ENCODE measurements at regions not wholly inside any gene's neighbourhood (a gene's known extent, or its start where the extent isn't known, plus 50 kb on each side); places are given as distances from the start of the nearest gene placed in this dataset.

DNA sequence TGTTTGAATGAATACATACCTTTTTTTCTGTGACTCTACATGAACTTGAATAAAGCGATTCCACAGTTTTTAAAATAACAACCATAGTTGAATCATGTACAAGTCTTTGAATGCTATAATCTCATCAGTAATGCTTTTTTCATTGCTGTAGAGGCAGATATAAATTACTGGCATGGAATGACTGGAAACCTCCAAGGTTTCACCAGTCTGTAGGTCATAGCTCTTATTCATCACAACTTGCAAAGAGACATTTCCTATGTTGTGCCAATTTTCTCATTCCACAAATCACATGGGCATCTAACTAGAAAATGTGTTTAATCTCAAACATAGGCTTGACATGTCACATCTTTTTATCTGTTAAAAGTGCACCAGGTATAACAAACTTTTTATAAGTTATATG is 407.1 kb upstream of the KCNMB2 start:
- DNase-seq (ENCODE audit: low read depth in 1 of 2, low spot score in 2 of 2), result no peak
- 94% methylated on average over 1 of the region's 1 CpG; no CpG with 5 or more reads in 1 of the 2 experiments for WGBS, 2 experiments (ENCODE audit: extremely low coverage in 1 of 2, insufficient coverage in 1 of 2, insufficient read length in 1 of 2, insufficient replicate concordance in 2 of 2, low coverage in 1 of 2, low lambda C conversion rate in 2 of 2, missing lambda C conversion rate in 1 of 2)
- TF ChIP-seq YY1 (IDR thresholded peaks at IDR 0.05; ENCODE audit: low read depth, low read length), result no peak
- no peak for TF ChIP-seq ZNF274 (IDR thresholded peaks at IDR 0.05; ENCODE audit: borderline replicate concordance, extremely low read depth, low read length)
- TF ChIP-seq CTBP2 (IDR thresholded peaks at IDR 0.05; ENCODE audit: borderline replicate concordance, insufficient read depth, insufficient read length, low read length), result no peak
- no peak for TF ChIP-seq SUZ12 (IDR thresholded peaks at IDR 0.05; ENCODE audit: low read length)
- TF ChIP-seq TBP (IDR thresholded peaks at IDR 0.05; ENCODE audit: low read depth, low read length), result no peak
- no peak for TF ChIP-seq SP1 (IDR thresholded peaks at IDR 0.05; ENCODE audit: low read depth, low read length)
- no peak for TF ChIP-seq SRF (IDR thresholded peaks at IDR 0.05; ENCODE audit: low read depth, low read length)
- TF ChIP-seq, protein P1, sequence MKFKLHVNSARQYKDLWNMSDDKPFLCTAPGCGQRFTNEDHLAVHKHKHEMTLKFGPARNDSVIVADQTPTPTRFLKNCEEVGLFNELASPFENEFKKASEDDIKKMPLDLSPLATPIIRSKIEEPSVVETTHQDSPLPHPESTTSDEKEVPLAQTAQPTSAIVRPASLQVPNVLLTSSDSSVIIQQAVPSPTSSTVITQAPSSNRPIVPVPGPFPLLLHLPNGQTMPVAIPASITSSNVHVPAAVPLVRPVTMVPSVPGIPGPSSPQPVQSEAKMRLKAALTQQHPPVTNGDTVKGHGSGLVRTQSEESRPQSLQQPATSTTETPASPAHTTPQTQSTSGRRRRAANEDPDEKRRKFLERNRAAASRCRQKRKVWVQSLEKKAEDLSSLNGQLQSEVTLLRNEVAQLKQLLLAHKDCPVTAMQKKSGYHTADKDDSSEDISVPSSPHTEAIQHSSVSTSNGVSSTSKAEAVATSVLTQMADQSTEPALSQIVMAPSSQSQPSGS (IDR thresholded peaks at IDR 0.05; ENCODE audit: low read length), result no peak
- no peak for TF ChIP-seq RAD21 (IDR thresholded peaks at IDR 0.05 in 1 of 2, conservative IDR thresholded peaks at IDR 0.05 in 1 of 2; ENCODE audit: low read depth in 2 of 2, low read length in 2 of 2)
- no peak for TF ChIP-seq JUN (IDR thresholded peaks at IDR 0.05; ENCODE audit: low read depth, low read length)
- no peak for TF ChIP-seq RBBP5 (IDR thresholded peaks at IDR 0.05; ENCODE audit: borderline replicate concordance, low read depth, low read length)
- TF ChIP-seq EZH2 (IDR thresholded peaks at IDR 0.05; ENCODE audit: low read depth, low read length, severe bottlenecking), result no peak
- no peak for TF ChIP-seq SP4 (IDR thresholded peaks at IDR 0.05; ENCODE audit: low read length)
- Histone ChIP-seq H4K91ac (replicated peaks; ENCODE audit: insufficient read length, low read length) (no peak overlapping the region), H3K14ac (ENCODE audit: insufficient read length) (no peak overlapping the region), H3K4me1 (replicated peaks in 1 of 4; ENCODE audit: control insufficient read depth in 3 of 4, insufficient read depth in 4 of 4, low read length in 3 of 4) (no peaks in the 10 kb centered on the region), H3K4ac (replicated peaks; ENCODE audit: insufficient read length, low read depth, low read length) (no peak overlapping the region), H4K5ac (ENCODE audit: insufficient read length, low read depth, low read length) (no peak overlapping the region), H3K9me3 (ENCODE audit: insufficient read depth in 2 of 2, low read depth in 1 of 2, low read length in 1 of 2) (peaks cover 0 to 3% of the 10 kb centered on the region in 2 experiments; a peak in 1 of 4 replicates), H3K4me3 (ENCODE audit: extremely low read depth in 1 of 4, insufficient read depth in 2 of 4, low read depth in 3 of 4, low read length in 4 of 4) (no peak overlapping the region), H2AFZ (ENCODE audit: low read length) (no peak overlapping the region), H3K23ac (ENCODE audit: insufficient read length) (no peak overlapping the region), H3K79me1 (ENCODE audit: low read depth, low read length) (no peaks in the 10 kb centered on the region), H3K9ac (replicated peaks in 1 of 4; ENCODE audit: extremely low read depth in 1 of 4, low read depth in 3 of 4, low read length in 3 of 4) (no peak overlapping the region), H2BK120ac (replicated peaks; ENCODE audit: low read depth, low read length) (no peak overlapping the region), H3K56ac (replicated peaks; ENCODE audit: insufficient read length, low read depth, low read length) (no peak overlapping the region), H3K27ac (ENCODE audit: low read depth, low read length) (no peak overlapping the region), H4K20me1 (replicated peaks in 1 of 2; ENCODE audit: control insufficient read depth in 1 of 2, insufficient read depth in 2 of 2, low read length in 2 of 2) (no peaks in the 10 kb centered on the region), H4K8ac (ENCODE audit: extremely low read depth, insufficient read depth, low read length) (no peak overlapping the region), H2BK15ac (ENCODE audit: low read length) (no peak overlapping the region), H2BK5ac (ENCODE audit: low read depth, low read length) (no peak overlapping the region), H2AK5ac (ENCODE audit: low read depth, low read length) (no peak overlapping the region), H3K79me2 (ENCODE audit: control insufficient read depth in 1 of 2, insufficient read depth in 2 of 2, low read length in 2 of 2) (no peaks in the 10 kb centered on the region), H3K23me2 (ENCODE audit: low read depth, low read length) (no peaks in the 10 kb centered on the region), H2BK20ac (ENCODE audit: low read length) (no peak overlapping the region), H3K36me3 (ENCODE audit: control insufficient read depth in 2 of 4, insufficient read depth in 4 of 4, low read length in 3 of 4) (no peaks in the 10 kb centered on the region), H2BK12ac (ENCODE audit: low read depth, low read length) (no peak overlapping the region), H3K27me3 (replicated peaks in 1 of 4; ENCODE audit: control insufficient read depth in 3 of 4, extremely low read depth in 1 of 4, insufficient read depth in 3 of 4, low read length in 3 of 4) (no peaks in the 10 kb centered on the region), H3K18ac (ENCODE audit: extremely low read depth, low read length) (no peak overlapping the region), H3K4me2 (ENCODE audit: insufficient read depth in 1 of 2, low read depth in 2 of 2, low read length in 2 of 2) (no peak overlapping the region)
- ChIA-PET CTCF (ENCODE audit: partially characterized antibody) (no interaction called here), POLR2A (ENCODE audit: partially characterized antibody) (no interaction called here)
- no peak for FAIRE-seq
